ENCODE measurements at regions not wholly inside any gene's neighbourhood (a gene's known extent, or its start where the extent isn't known, plus 50 kb on each side); places are given as distances from the start of the nearest gene placed in this dataset.
"Not testable (repeated sequence)": the region's sequence is repeated elsewhere in the genome, so short reads cannot be mapped to it uniquely, and the experiment has no call there.

GRCh38 chr6:112881027-112881426 is 533.9 kb downstream of the RFPL4B start:
- DNase-seq (ENCODE audit: low spot score), result peak; percentile 36

DNA sequence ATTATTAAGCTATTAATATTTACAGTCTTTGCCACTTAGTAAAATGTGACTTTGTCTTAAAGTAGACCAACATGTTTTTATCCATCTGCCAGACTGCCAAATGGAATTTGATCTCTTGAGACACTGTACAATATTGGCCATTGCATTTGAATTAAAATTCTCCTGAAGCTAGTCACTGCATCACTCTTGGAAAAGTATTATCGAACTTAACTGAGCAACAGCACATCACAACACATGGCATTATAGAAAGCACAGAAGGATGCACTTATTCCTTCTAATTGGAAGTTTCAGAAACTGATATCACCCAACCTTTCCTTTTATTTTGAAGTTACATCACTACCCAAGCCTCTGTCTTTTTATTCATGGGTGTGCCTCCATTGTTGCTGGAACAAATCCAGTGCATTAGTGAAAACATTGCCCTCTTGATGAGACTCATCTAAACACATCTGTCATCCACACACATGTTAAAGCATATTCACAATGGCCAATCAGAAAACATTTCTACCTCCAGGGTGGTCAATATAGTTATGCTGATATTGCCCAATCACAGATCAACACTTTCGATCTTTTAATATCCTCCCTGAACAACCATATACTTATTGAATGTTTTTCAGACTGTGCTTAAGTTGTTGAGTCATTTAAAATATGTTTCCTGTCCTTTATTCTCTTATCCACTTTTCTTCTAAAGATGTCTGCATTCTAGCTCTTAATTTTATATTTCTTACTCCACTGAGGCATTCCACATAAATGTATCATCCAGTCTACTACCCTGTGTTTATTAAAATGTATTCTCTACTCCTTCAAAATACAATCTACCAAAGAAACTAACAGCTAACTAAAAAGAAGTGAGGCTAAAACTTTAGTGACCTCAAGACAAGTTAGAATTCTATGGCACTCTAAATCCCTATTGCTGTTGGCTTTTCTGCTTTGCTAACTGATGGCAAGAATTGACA is 535.0 kb downstream of the RFPL4B start:
- DNase-seq (ENCODE audit: low spot score), result no peak

- DNase-seq (ENCODE audit: low spot score), result no peak
Observed at GRCh38 chr6:112883095-112883494, 536.0 kb downstream of the RFPL4B start.

DNA sequence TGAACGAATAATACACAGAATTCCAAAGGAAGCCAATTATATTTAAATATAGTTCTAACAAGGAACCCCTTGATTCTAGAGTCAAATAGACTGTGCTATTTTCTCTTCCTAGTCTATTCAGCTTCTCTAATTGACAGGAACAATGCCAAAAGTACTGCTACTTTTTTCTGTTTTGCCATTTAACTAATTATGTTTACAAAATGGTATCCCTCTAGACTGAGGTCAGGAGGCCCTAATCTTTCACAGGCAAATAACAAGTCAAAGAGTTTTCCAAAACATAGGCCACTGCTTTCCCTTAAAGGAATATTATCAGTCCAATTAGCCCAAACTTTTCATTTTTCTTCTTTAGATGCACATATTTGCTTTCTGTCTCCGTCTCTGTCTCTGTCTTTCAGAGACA is 539.3 kb downstream of the RFPL4B start:
- no peak for DNase-seq (ENCODE audit: low spot score)

DNA sequence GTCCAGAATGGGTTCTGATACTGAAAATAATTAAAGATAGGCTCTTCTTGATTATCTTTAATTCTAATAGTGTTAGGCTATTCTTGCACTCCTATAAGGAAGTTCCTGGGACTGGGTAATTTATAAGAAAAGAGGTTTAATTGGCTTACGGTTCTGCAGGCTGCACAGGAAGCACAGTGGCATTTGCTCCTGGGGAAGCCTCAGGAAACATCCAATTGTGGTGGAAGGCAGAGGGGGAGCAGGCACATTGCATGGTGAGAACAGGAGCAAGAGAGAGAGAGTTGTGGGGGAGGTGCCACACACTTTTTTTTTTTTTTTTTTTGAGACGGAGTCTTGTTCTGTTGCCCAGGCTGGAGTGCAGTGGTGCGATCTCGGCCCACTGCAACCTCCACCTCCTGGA is 540.3 kb downstream of the RFPL4B start:
- not testable (repeated sequence) for DNase-seq (ENCODE audit: low spot score)

GRCh38 chr6:112899541-112899940 is 552.4 kb downstream of the RFPL4B start:
- no peak for DNase-seq (ENCODE audit: low spot score)

GRCh38 chr6:112903361-112903760 is 556.2 kb downstream of the RFPL4B start:
- no peak for DNase-seq (ENCODE audit: low spot score)

GRCh38 chr6:112906726-112907125 is 559.6 kb downstream of the RFPL4B start:
- peak; percentile 29 for DNase-seq (ENCODE audit: low spot score)

DNA sequence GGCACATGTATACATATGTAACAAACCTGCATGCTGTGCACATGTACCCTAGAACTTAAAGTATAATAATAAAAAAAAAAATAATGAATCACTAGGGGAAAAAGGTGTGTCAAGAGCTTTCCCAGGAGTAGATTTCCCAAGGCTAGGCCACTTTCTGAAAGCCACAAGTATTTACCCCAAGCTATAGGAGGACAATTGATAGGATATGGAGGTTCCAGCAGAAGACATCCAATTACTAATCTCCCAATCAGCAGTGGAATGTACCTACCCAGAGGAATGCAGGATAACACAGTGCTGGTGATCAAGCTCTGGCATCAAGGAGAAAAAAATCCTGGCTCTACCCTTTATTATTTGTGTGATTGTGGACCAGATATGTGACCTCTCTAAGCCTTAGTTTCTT is 562.7 kb downstream of the RFPL4B start:
- no peak for DNase-seq (ENCODE audit: low spot score)

- DNase-seq (ENCODE audit: low spot score), result no peak
Observed at GRCh38 chr6:112910256-112910655, 563.1 kb downstream of the RFPL4B start.

GRCh38 chr6:112911959-112912358 is 564.8 kb downstream of the RFPL4B start:
- no peak for DNase-seq (ENCODE audit: low spot score)

DNA sequence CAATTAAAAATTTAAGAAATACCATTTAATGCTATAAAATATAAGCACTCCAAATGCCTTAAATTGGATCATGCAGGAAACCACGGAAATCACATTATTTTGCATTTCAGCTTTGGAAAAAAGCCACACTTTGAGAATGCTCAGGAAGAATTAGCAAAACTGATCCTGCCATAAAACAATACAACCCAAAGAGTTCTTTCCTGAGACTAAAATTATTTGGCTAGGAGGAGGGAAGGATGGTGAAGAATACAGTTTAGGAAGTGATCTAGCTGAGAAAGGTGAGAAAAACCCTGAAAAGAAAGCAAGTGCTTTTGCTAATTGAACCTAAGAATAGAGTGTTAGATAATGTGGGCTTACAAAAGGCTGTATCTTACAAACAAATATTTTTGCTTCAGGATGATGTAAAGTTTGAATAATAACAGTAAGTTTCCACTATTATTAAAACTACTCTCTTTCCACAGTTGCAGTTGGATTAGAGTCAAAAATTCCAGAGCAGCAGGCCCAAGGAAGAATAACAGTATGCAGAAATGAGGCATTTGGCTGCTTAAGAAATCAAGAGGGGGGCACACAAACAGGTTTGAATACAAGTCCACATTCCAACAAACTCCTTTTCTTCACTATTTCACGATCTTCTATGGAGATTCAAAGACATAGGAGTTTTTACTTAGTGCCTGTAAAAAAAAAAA is 565.4 kb downstream of the RFPL4B start:
- DNase-seq (ENCODE audit: low spot score), result no peak

GRCh38 chr6:112919744-112920143 is 572.6 kb downstream of the RFPL4B start:
- not testable (repeated sequence) for DNase-seq (ENCODE audit: low spot score)

DNA sequence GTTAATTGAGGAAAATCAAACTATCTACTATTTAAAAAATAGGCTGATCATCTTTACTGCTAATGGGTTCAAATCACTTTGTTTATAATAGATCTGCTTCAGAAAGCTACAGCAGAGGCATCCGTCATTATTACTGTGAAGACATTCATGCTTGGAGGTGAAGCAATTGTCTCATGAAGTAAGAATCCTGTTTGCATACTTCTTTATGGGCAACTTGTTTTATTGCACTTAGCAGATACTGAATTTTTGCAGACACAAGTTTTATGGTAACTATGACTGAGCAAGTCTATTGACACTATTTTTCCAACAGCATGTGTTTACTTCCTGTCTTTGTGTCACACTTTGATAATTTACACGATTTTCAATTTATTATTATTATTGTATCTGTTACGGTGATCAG is 573.9 kb downstream of the RFPL4B start:
- DNase-seq (ENCODE audit: low spot score), result no peak

DNA sequence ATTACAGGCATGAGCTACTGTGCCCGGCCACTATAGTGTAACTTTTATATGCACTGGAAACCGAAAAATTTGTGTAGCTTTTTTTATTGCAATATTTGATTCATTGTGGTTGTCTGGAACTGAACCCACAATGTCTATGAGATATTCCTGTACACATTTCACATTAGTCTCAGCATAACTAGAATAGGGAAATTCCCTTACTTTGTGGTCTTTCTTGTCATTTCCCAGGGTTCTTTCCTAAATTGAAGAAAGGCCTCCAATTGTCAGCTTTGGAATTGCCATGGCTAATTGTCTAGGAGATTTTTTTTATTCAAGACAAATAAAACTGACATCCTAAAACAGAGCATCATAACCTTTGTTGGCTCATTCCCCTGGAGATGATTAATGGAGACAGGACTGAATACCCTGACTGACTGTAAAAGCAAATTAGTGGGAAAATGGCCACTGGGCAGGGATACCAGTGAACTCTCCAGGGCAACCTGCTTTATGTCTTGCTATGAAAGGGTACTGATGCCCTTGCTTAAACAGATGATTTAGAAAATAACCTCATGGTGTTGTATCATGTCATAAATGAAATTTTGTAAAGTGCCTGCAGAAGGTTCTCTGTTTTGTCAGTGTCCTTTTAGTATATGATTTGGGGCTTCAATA is 576.9 kb downstream of the RFPL4B start:
- no peak for DNase-seq (ENCODE audit: low spot score)

DNA sequence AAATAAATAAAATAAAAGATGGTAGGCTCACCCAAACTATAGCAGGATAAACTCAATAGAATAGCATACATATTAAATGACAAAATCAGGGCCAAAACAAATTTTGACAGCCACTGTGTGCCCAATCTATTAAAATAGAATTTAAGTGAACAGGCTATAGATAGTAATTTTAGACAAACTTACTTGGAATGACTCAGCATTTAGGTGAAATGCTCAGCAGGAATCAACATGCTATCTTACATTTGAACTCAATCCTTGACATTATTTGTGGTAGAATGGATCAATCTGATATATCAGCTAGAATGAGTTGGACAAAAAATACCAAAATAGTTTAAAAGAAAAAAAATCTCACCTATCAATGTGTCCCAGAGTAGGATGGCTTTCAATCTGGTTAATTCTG is 578.6 kb downstream of the RFPL4B start:
- no peak for DNase-seq (ENCODE audit: low spot score)

GRCh38 chr6:112927641-112928320 is 580.7 kb downstream of the RFPL4B start:
- DNase-seq (ENCODE audit: low spot score), result peak; percentile 7

DNA sequence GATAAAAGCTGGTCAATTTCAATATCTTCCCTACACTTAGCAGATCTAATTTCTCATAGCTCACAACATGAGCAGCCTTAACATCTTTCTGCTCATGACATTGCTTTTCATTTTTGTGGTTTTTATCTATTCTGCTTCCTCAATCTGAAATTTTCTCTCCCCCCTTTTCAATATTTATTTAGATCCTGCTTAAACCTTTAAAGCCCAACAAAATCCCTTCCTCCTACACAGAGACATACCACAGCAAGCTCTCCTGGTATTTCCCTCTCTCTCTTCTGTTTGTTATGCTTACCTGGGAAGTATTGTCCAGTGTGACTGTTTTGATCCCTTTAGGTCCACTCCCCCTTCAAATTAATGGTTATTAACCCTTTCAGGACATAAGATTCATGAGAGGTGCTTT is 582.5 kb downstream of the RFPL4B start:
- no peak for DNase-seq (ENCODE audit: low spot score)

- no peak for DNase-seq (ENCODE audit: low spot score)
Observed at GRCh38 chr6:112931832-112932231, 584.7 kb downstream of the RFPL4B start.

DNA sequence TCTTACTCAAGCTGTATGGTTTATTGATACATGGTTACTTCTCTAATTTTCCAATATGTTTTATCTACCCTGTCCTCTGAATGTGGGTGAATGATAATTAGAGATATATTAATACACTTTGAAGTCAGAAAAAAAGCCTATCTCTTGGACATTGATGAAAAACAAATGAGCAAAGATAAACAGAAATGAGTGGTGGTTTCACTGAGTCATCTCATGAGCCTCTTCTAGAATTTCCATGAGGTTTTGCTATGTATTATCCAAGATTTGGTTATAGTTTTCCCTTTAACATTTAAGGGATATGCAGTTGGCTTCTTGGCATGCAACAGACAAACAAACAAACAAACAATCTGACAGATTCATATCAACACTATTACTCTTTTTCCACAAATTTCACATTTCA is 586.8 kb downstream of the RFPL4B start:
- no peak for DNase-seq (ENCODE audit: low spot score)

DNA sequence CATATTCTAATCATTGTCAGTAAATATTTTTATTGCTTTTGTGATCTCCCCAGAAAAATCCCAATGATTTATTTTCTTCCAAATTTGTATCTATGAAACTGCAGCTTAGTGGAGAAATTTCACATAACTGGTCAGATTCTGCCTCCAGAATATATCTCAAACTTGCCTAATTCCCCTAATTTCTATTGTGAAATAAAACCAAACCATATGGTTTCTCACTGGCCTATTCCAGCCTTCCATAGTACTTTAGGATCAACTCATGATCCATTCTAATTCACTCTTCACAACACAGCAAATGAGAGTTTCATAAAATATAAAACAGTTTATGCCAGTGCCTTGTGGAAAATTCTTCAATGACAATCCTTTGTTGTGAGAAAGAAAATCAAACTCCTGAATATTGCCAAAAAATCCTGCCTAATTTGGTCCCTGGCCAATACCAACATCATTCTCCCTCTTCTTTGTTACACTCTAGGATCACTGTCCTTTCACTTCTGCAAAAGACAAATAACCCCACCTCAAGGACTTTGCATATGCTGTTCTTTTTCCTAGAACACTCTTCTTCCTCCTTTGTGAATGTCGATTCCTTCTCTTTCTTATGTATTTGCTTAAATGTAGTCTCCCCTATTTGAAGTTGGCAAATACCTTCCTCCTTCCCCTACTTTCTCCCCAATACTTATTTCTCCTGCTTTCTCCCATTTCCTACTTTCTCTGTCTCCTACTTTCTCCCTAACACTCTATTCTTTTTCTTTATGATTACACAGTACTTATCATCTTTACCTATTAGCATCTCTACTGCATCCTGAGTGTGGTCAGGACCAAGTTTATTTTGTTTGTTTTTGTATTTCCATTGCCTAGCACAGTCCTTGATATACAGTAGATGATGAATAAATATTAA is 587.5 kb downstream of the RFPL4B start:
- DNase-seq (ENCODE audit: low spot score), result no peak

Measured in hepatic stellate cell (primary cell).